Astrocyte of the hippocampus (primary cell): ENCODE measurements at regions not wholly inside any gene's neighbourhood (a gene's known extent, or its start where the extent isn't known, plus 50 kb on each side); places are given as distances from the start of the nearest gene placed in this dataset.
"Not testable (repeated sequence)": the region's sequence is repeated elsewhere in the genome, so short reads cannot be mapped to it uniquely, and the experiment has no call there.

ENCODE experiments used
- DNase-seq: peaks from one replicate; pipeline ENCODE4 v3.0.0; 2011; ENCODE audit warnings: low read depth, low spot score

DNA sequence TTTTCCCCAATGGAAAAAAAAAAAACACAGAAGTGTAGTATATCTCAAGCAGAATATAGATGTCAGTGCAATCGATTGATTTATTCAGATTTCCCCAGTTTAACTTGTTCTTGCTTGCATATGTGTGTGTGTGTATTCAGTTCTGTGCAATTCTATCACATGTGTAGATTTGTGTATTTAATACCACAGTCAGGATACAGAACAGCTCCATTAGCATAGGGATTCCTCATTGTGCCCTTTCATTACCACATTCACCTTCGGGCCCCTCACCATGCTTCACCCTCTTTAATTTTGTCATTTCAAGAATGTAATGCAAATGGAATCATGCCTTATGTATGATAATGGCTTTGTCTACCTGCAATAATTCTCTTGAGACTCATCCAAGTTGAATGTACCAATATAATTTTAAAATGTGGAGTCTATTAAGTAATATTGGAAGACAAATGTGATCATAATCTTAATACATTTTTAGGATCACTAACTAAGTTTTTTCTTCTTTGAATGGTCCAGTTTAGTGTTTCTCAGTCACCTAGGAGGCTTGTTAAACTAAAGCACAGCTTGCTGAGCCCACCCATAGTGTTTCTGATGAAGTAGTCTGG lies 187.9 kb downstream of the TENT5A start:
- DNase-seq, result no peak

DNA sequence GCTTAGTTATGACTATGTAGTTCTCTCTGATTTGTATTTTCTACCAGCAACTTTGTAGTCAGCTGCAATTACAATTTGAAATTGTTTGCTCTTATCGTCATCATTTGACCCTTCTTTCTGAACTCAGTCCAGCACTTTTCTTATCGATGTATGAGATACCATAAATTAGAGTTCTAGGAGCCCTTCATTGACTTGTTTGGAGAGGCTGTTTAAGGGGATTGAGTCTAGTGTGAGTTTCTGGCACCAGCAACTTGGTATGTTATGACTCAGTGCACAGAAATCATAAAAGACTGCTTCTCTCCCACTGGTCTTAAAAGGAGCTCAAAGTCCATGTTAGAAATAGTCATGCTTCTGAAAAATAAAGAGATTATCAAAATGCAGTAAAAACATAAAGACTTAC lies 190.3 kb downstream of the TENT5A start:
- DNase-seq, result peak; percentile 78

DNA sequence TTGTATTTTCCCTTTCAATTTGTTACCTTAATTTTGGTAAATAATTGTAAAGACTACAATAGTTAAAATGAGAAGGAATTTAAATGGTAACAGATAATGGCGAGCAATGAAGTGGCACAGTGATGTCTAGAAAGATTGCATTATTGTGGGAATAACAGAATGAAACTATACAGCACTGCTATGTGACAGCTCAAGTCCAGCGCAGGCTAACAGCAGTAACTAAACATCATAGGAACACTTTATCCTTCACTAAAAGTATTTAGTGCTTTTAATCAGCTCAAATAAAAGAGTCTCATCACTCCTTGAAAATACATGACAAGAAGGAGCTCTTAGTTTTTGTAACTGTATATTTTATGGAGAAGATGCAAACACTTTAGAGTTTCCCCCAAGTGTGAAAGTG lies 190.8 kb downstream of the TENT5A start:
- DNase-seq, result peak; percentile 15

- peak; percentile 18 for DNase-seq
These were observed 191.4 kb downstream of the TENT5A start for GRCh38 chr6:81561071-81561564.

DNA sequence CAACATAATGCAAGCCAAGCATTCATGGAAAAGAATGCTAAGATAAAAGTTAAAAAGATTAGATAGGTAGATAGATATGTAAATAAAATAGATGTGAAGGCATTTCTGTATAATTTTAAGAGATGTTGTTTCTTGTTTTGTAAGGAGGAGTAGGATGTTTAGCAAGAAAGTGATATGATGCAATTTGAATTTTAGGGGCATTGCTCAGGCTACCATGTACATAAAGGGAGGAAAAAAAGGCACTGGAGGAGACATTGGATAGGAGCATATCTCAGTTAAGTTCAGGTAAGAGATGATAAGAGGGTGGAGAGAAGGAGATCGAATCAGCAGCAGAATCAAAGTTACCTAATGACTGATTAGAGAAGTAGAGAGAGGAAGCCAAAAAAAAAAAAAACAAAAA lies 194.7 kb downstream of the TENT5A start:
- DNase-seq, result no peak

DNA sequence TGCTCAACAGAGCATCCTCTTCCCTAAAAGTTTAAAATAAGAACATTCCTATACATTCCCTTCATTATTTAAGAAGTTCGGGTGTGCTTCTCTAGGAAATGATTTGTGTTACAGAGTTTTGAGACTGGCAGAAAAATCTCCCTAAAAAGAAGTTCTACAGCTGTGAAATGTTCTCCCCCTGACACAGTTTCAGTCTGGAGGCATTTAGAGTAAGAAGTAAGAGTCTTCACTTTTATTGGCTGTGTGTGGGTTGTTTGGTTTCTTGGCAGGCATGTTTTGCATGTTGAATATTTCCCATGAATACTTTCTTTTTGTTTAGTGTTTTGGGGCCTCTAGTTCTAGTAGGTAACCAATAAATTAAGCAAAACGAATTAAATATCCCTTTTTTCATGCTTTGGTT lies 195.9 kb downstream of the TENT5A start:
- DNase-seq, result peak; percentile 15

DNA sequence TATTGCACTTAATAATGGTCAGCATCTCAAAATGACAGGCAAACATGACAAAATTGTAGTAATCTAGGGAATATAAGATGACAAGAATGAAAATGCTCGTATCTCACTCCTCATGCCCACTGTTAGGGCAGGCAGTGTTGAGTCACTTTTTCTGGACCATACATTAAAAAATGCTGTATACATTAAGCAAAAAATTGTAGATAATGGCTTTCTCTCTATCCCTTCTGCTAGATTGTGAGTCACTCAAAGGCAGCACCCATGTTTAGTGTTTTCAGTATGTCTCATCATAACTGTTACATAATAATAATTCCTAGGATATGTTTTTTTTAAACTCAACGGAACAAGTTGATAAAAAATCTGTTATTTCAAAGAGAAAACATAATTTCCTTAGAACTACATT lies 199.3 kb downstream of the TENT5A start:
- DNase-seq, result no peak

- no peak for DNase-seq
These were observed 199.8 kb downstream of the TENT5A start for GRCh38 chr6:81552644-81553043.

DNA sequence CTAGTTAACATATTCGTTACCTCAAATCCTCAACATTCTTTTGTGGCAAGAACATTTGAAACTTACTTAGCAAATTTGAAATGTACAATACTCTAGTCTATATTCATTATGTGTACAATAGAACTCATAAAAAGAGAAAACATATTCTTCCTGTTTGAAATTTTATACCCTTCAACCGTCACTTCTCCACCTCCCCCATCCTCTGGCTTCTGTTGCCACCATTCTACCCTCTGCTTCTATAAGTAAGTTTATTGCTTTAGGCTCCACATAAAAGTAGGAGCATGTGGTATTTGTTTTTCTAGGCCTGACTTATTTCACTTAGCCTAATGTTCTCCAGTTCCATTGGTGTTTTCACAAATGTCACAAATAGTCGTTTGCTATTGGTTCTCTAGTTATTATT lies 205.3 kb downstream of the TENT5A start:
- DNase-seq, result no peak

GRCh38 chr6:81534934-81535465 lies 217.5 kb downstream of the TENT5A start:
- no peak for DNase-seq

DNA sequence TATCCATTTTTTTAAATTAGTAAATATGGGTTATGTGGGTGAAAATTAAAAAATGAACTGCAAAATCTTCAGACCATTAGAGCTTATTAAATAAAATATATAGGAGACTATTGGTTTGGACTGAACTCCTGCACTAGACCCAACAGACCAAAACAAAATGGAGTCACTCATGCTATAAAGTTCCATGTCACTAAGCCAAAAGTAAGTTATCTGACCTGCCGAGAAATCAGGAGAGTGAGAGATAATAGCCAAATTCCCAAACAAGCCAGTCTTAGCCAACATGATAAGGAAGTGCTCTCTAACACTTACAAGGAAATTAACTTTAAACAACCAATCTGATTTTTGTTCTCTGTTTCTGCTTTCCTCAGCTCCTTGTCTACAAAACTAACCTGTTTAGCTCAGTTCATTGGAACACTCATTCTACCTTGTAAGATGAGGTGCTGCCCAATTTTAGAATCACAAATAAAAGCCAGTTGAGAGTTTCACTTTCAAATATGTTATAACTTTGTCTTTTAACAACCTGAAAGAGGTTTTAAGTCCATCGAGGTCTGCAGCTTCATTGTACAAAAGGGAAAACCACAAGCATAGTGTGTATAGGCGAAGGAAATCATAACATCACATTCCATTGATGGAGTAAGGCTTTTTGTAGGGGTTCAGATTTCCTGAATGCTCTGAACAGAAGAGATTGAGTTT lies 220.5 kb downstream of the TENT5A start:
- DNase-seq, result peak; percentile 1

- DNase-seq, result no peak
These were observed 235.0 kb downstream of the TENT5A start for GRCh38 chr6:81517455-81517854.

DNA sequence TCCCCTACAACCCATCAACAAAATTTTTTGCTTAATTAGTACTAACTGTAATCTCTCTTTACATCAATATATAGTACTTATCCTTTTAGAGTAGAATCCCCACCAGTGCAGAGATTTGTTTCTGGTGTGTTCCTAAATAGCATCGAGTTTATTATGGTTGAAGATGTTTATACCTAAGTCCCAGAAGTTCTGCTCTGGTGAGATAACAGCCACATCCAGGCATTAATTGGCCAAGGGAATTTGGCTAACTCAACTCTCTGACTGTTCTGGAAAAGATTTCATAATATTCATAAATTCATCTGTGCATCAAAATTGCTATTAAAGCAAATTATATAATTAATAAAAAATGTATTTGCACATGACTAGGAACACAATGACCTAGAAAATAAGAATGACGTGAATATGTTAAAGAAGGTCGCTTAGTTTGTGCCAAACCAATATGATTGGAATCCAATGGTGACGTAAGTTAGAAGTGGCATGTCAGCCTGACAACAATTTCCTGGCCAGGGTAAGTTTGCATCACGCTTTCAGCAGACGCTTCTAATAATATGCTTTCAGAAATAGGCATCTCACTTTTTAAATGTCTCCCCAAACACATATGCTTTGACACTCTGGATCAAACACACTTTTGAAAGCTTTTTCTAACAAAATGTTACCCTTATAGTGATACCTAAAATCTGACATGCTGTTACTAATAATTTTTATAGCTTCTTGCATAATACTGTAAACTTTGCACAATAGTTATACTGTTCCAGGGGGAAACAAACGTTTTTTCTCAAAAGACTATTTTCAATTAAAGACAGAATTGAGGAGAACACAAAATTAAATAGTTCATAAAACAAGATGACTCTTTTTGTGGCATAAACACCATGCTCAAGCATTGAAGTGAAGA lies 236.7 kb downstream of the TENT5A start:
- DNase-seq, result no peak

GRCh38 chr6:81514195-81514594 lies 238.3 kb downstream of the TENT5A start:
- not testable (repeated sequence) for DNase-seq

DNA sequence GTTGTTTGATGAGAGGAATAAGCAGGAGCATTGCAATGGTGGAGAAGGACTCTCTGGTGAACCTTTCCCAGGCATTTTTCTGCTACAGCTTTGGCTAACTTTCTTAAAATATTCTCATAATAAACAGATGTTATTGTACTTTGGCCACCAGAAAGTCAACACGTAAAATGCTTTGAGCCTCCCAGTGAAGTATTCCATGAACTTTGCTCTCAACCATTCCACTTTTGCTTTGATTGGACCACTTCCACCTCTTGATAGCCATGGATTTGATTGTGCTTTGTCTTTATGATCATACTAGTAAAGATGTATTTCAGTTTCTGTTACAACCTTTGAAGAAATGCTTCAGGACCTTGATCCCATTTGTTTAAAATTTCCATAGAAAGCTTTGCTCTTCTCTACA lies 241.1 kb downstream of the TENT5A start:
- no peak for DNase-seq

DNA sequence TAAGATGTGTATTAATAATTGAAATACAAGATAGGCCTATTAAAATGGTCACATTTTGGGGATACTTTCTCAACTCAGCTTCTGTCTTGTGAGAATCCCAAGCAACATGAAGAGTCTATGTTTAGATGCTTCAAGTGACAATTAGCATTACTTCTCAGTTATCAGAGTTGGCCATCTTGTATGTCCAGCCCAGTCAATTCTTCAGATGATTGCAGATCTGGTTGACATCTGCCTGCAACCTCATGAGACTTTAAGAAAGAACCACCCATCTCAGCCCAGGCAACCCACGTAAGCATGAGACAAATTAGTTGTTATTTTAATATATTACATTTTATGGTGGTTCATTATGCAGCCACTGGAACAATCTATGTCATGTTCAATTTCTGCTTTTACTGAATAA lies 256.5 kb downstream of the TENT5A start:
- DNase-seq, result no peak

- no peak for DNase-seq
These were observed 260.9 kb downstream of the TENT5A start for GRCh38 chr6:81491454-81492101.

- no peak for DNase-seq
These were observed 265.0 kb downstream of the TENT5A start for GRCh38 chr6:81487489-81487888.

- DNase-seq, result no peak
These were observed 266.2 kb downstream of the TENT5A start for GRCh38 chr6:81486234-81486633.

DNA sequence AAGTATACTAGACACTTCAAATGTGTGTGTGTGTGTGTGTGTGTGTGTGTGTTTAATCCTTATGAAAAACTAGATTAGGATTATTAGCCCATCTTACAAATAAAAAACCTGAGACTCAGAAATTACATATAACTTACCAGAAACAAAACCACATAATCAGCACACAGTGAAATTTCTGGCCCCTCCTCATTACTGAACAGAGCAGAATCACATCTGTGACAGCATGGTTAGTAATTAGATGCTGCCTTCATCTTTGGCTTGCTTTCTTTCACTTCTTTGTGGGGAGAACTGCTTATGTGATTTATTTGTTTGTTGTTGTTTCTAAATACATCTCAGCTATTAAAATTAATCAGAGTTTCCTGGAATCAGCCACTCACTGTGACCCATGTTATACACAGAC lies 267.1 kb downstream of the TENT5A start:
- DNase-seq, result no peak

DNA sequence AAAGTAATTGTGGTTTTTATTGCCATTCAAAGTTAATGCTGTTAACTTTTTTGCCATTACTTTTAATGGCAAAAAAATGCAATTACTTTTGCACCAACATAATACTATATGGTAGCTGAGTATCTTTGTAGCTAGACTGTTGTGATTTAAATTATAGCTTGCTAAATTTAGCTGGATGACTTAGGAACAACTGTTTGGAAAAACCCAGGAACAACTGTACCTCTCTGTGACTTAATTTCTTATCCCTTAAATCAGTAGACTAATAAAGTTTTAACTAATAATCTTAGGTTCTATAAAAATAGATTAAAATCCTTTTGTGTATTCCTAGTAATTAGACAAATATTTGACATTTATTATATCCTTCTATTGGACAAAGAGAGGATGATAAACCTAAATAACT lies 268.2 kb downstream of the TENT5A start:
- no peak for DNase-seq

- peak; percentile 28 for DNase-seq
These were observed 272.3 kb downstream of the TENT5A start for GRCh38 chr6:81480139-81480538.
